ENCODE measurements at regions not wholly inside any gene's neighbourhood (a gene's known extent, or its start where the extent isn't known, plus 50 kb on each side); places are given as distances from the start of the nearest gene placed in this dataset.

- TF ChIP-seq CTCF (IDR thresholded peaks at IDR 0.05; ENCODE audit: poor library complexity) (no peak), EZH2phosphoT487 (IDR thresholded peaks at IDR 0.05; ENCODE audit: low read depth, severe bottlenecking, unreplicated experiment) (no peak), EZH2 (IDR thresholded peaks at IDR 0.05; ENCODE audit: borderline replicate concordance) (no peak)
Measured at GRCh38 chr13:66074018-66074615, 1156.0 kb downstream of the PCDH9 start.

Measured in hepatocyte (in vitro differentiated cells).